Neural crest cell (in vitro differentiated cells): ENCODE measurements at regions not wholly inside any gene's neighbourhood (a gene's known extent, or its start where the extent isn't known, plus 50 kb on each side); places are given as distances from the start of the nearest gene placed in this dataset.

Experiments used
- DNase-seq: peaks from one replicate; pipeline ENCODE4 v3.0.0; 2021; ENCODE audit warnings: low read depth, mixed read lengths, low spot score
- H3K27ac Mint-ChIP-seq: one replicate; pipeline ENCODE4 v1.8.0; 2021; ENCODE audit warnings: mild to moderate bottlenecking, mixed read lengths; ENCODE audit not compliant: unreplicated experiment
- H3K27me3 Mint-ChIP-seq: 2 replicates; pipeline ENCODE4 v1.8.0; 2021; ENCODE audit warnings: low read depth, mild to moderate bottlenecking, mixed read lengths
- H3K36me3 Mint-ChIP-seq: 2 replicates; pipeline ENCODE4 v1.8.0; 2021; ENCODE audit warnings: low read depth, mild to moderate bottlenecking, mixed read lengths
- H3K4me1 Mint-ChIP-seq: 2 replicates; pipeline ENCODE4 v1.8.0; 2021; ENCODE audit warnings: mixed read lengths
- H3K4me3 Mint-ChIP-seq: one replicate; pipeline ENCODE4 v1.8.0; 2021; ENCODE audit warnings: mild to moderate bottlenecking, mixed read lengths
- H3K9me3 Mint-ChIP-seq: 2 replicates; pipeline ENCODE4 v1.8.0; 2021; ENCODE audit warnings: mixed read lengths
- TF ChIP-seq, protein P1 (sequence below): fragments of 200-600 bp; sonication (generic); conservative IDR thresholded peaks from 2 replicates; pipeline ENCODE4 v1.5.0; 2021; ENCODE audit warnings: antibody characterized with exemption, mild to moderate bottlenecking

GRCh38 chr18:67010919-67011318, 407.0 kb upstream of the CDH19 start:
- no peaks in the 10 kb centered on the region for H3K9me3 Mint-ChIP-seq
- peaks cover 6% of the 10 kb centered on the region for H3K4me1 Mint-ChIP-seq
- H3K36me3 Mint-ChIP-seq, result no peaks in the 10 kb centered on the region
- H3K4me3 Mint-ChIP-seq, result no peak overlapping the region
- H3K27ac Mint-ChIP-seq, result no peak overlapping the region
- H3K27me3 Mint-ChIP-seq, result no peaks in the 10 kb centered on the region
- DNase-seq, result no peak
- TF ChIP-seq, protein P1, sequence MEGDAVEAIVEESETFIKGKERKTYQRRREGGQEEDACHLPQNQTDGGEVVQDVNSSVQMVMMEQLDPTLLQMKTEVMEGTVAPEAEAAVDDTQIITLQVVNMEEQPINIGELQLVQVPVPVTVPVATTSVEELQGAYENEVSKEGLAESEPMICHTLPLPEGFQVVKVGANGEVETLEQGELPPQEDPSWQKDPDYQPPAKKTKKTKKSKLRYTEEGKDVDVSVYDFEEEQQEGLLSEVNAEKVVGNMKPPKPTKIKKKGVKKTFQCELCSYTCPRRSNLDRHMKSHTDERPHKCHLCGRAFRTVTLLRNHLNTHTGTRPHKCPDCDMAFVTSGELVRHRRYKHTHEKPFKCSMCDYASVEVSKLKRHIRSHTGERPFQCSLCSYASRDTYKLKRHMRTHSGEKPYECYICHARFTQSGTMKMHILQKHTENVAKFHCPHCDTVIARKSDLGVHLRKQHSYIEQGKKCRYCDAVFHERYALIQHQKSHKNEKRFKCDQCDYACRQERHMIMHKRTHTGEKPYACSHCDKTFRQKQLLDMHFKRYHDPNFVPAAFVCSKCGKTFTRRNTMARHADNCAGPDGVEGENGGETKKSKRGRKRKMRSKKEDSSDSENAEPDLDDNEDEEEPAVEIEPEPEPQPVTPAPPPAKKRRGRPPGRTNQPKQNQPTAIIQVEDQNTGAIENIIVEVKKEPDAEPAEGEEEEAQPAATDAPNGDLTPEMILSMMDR, result no peak

DNA sequence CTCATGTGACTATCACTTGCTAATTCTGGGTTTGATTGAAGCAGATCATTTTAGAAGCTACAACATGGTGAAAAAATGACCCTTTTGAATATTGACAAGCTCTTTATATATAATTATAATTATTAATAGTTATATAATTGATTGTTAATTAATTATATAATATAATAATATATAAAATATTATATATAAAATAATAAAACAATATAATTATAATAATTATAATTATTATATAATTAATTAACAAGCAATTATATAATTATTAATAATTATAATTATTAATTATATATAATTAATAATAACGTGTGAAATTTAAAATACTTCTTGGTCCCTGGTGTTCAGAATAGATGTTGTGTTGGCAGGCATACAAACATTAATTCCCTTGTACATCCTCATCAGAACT, 404.1 kb upstream of the CDH19 start:
- H3K27me3 Mint-ChIP-seq, result no peaks in the 10 kb centered on the region
- DNase-seq, result no peak
- no peaks in the 10 kb centered on the region for H3K9me3 Mint-ChIP-seq
- H3K4me1 Mint-ChIP-seq, result peaks cover 4% of the 10 kb centered on the region
- H3K36me3 Mint-ChIP-seq, result no peaks in the 10 kb centered on the region
- no peak overlapping the region for H3K4me3 Mint-ChIP-seq
- TF ChIP-seq, protein P1, result no peak
- H3K27ac Mint-ChIP-seq, result no peak overlapping the region

GRCh38 chr18:67007085-67007484, 403.2 kb upstream of the CDH19 start:
- Mint-ChIP-seq H3K27ac (no peak overlapping the region), H3K9me3 (no peaks in the 10 kb centered on the region), H3K36me3 (no peaks in the 10 kb centered on the region), H3K27me3 (no peaks in the 10 kb centered on the region), H3K4me3 (no peak overlapping the region), H3K4me1 (peaks cover 3% of the 10 kb centered on the region)
- TF ChIP-seq, protein P1, result no peak
- DNase-seq, result no peak

- H3K4me1 Mint-ChIP-seq, result no peaks in the 10 kb centered on the region
- no peaks in the 10 kb centered on the region for H3K9me3 Mint-ChIP-seq
- no peaks in the 10 kb centered on the region for H3K36me3 Mint-ChIP-seq
- no peak for DNase-seq
- H3K27ac Mint-ChIP-seq, result no peak overlapping the region
- TF ChIP-seq, protein P1, result no peak
- H3K27me3 Mint-ChIP-seq, result no peaks in the 10 kb centered on the region
- H3K4me3 Mint-ChIP-seq, result no peak overlapping the region
Observed at GRCh38 chr18:67001052-67001451, 397.2 kb upstream of the CDH19 start.

DNA sequence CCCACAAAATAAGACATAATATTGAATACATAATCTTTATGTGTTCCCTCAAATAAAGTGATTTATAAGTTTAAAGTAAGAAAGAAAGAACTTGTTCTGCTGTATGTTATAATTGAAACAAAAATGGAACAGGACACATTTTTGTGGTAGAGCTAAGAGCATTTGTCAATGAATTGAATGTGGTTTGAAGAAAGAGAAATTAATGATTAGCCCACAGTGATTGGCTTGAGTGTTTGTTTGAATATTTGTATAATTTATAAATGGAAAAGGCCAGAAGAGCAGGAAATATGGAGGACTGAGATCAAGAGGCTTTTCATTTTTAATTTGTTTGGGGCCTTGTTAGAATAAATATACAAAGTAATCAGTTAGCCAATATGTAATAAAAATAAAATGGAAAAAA, 395.1 kb upstream of the CDH19 start:
- H3K4me1 Mint-ChIP-seq, result no peaks in the 10 kb centered on the region
- DNase-seq, result no peak
- TF ChIP-seq, protein P1, result no peak
- no peak overlapping the region for H3K27ac Mint-ChIP-seq
- H3K9me3 Mint-ChIP-seq, result no peaks in the 10 kb centered on the region
- no peaks in the 10 kb centered on the region for H3K27me3 Mint-ChIP-seq
- H3K4me3 Mint-ChIP-seq, result no peak overlapping the region
- no peaks in the 10 kb centered on the region for H3K36me3 Mint-ChIP-seq

- Mint-ChIP-seq H3K9me3 (peaks cover 6% of the 10 kb centered on the region), H3K27me3 (no peaks in the 10 kb centered on the region), H3K4me3 (no peak overlapping the region), H3K4me1 (no peaks in the 10 kb centered on the region), H3K27ac (no peak overlapping the region), H3K36me3 (no peaks in the 10 kb centered on the region)
- TF ChIP-seq, protein P1, result no peak
- no peak for DNase-seq
Observed at GRCh38 chr18:66995270-66995669, 391.4 kb upstream of the CDH19 start.
